ENCODE measurements at regions not wholly inside any gene's neighbourhood (a gene's known extent, or its start where the extent isn't known, plus 50 kb on each side); places are given as distances from the start of the nearest gene placed in this dataset.

GRCh38 chr1:233518344-233518743, 95.6 kb upstream of the KCNK1 start:
- ATAC-seq (ENCODE audit: insufficient read depth, low read depth) (no peak), DNase-seq (peak; percentile 36)
- Histone ChIP-seq H3K4me2 (ENCODE audit: insufficient read depth, low read length) (no peak overlapping the region), H3K27ac (ENCODE audit: low read length) (no peak overlapping the region), H3K4me1 (ENCODE audit: insufficient read depth, low read length) (no peaks in the 10 kb centered on the region), H3K36me3 (ENCODE audit: insufficient read depth, low read length) (no peaks in the 10 kb centered on the region), H2AFZ (ENCODE audit: low read depth, low read length) (peak overlapping the region; percentile 51; the same call in 1 of the 2 replicates), H3K79me2 (ENCODE audit: insufficient read depth, low read length) (no peaks in the 10 kb centered on the region), H3K4me3 (ENCODE audit: low read depth in 1 of 2, low read length in 2 of 2) (no peak overlapping the region), H3K9ac (ENCODE audit: low read depth, low read length) (no peak overlapping the region), H3K9me3 (ENCODE audit: insufficient read depth, low read length, severe bottlenecking) (peaks cover 9% of the 10 kb centered on the region), H3K27me3 (ENCODE audit: insufficient read depth, low read length, poor library complexity) (peaks cover 2% of the 10 kb centered on the region), H4K20me1 (ENCODE audit: insufficient read depth, low read length) (no peaks in the 10 kb centered on the region)
- TF ChIP-seq, protein P1, sequence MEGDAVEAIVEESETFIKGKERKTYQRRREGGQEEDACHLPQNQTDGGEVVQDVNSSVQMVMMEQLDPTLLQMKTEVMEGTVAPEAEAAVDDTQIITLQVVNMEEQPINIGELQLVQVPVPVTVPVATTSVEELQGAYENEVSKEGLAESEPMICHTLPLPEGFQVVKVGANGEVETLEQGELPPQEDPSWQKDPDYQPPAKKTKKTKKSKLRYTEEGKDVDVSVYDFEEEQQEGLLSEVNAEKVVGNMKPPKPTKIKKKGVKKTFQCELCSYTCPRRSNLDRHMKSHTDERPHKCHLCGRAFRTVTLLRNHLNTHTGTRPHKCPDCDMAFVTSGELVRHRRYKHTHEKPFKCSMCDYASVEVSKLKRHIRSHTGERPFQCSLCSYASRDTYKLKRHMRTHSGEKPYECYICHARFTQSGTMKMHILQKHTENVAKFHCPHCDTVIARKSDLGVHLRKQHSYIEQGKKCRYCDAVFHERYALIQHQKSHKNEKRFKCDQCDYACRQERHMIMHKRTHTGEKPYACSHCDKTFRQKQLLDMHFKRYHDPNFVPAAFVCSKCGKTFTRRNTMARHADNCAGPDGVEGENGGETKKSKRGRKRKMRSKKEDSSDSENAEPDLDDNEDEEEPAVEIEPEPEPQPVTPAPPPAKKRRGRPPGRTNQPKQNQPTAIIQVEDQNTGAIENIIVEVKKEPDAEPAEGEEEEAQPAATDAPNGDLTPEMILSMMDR (IDR thresholded peaks at IDR 0.05; ENCODE audit: borderline replicate concordance, extremely low read depth, low read length, poor library complexity, severe bottlenecking) = peak; percentile 65
- TF ChIP-seq EZH2 (IDR thresholded peaks at IDR 0.05; ENCODE audit: borderline replicate concordance, low read depth, low read length, severe bottlenecking) = no peak

GRCh38 chr1:233520261-233521191, 93.4 kb upstream of the KCNK1 start:
- Histone ChIP-seq H3K4me3 (ENCODE audit: low read depth in 1 of 2, low read length in 2 of 2) (no peak overlapping the region), H3K9ac (ENCODE audit: low read depth, low read length) (no peak overlapping the region), H3K27me3 (ENCODE audit: insufficient read depth, low read length, poor library complexity) (peaks cover 3% of the 10 kb centered on the region), H2AFZ (ENCODE audit: low read depth, low read length) (no peak overlapping the region), H3K4me1 (ENCODE audit: insufficient read depth, low read length) (no peaks in the 10 kb centered on the region), H3K4me2 (ENCODE audit: insufficient read depth, low read length) (no peak overlapping the region), H3K27ac (ENCODE audit: low read length) (no peak overlapping the region), H3K9me3 (ENCODE audit: insufficient read depth, low read length, severe bottlenecking) (peaks cover 9% of the 10 kb centered on the region), H3K36me3 (ENCODE audit: insufficient read depth, low read length) (no peaks in the 10 kb centered on the region), H3K79me2 (ENCODE audit: insufficient read depth, low read length) (no peaks in the 10 kb centered on the region), H4K20me1 (ENCODE audit: insufficient read depth, low read length) (no peaks in the 10 kb centered on the region)
- no peak for ATAC-seq (ENCODE audit: insufficient read depth, low read depth)
- TF ChIP-seq, protein P1 (IDR thresholded peaks at IDR 0.05; ENCODE audit: borderline replicate concordance, extremely low read depth, low read length, poor library complexity, severe bottlenecking) = no peak
- TF ChIP-seq EZH2 (IDR thresholded peaks at IDR 0.05; ENCODE audit: borderline replicate concordance, low read depth, low read length, severe bottlenecking) = no peak
- DNase-seq = no peak

- Histone ChIP-seq H3K27ac (ENCODE audit: low read length) (no peak overlapping the region), H3K27me3 (ENCODE audit: insufficient read depth, low read length, poor library complexity) (peaks cover 3% of the 10 kb centered on the region), H3K4me2 (ENCODE audit: insufficient read depth, low read length) (no peak overlapping the region), H4K20me1 (ENCODE audit: insufficient read depth, low read length) (no peaks in the 10 kb centered on the region), H3K4me1 (ENCODE audit: insufficient read depth, low read length) (no peaks in the 10 kb centered on the region), H3K4me3 (ENCODE audit: low read depth in 1 of 2, low read length in 2 of 2) (no peak overlapping the region), H3K9me3 (ENCODE audit: insufficient read depth, low read length, severe bottlenecking) (no peaks in the 10 kb centered on the region), H3K36me3 (ENCODE audit: insufficient read depth, low read length) (no peaks in the 10 kb centered on the region), H3K79me2 (ENCODE audit: insufficient read depth, low read length) (no peaks in the 10 kb centered on the region), H2AFZ (ENCODE audit: low read depth, low read length) (no peak overlapping the region), H3K9ac (ENCODE audit: low read depth, low read length) (no peak overlapping the region)
- DNase-seq (no peak), ATAC-seq (ENCODE audit: insufficient read depth, low read depth) (no peak)
- TF ChIP-seq, protein P1 (IDR thresholded peaks at IDR 0.05; ENCODE audit: borderline replicate concordance, extremely low read depth, low read length, poor library complexity, severe bottlenecking) = no peak
- no peak for TF ChIP-seq EZH2 (IDR thresholded peaks at IDR 0.05; ENCODE audit: borderline replicate concordance, low read depth, low read length, severe bottlenecking)
These were observed 90.9 kb upstream of the KCNK1 start for GRCh38 chr1:233523047-233523446.
